ENCODE measurements at regions not wholly inside any gene's neighbourhood (a gene's known extent, or its start where the extent isn't known, plus 50 kb on each side); places are given as distances from the start of the nearest gene placed in this dataset.
"Not testable (repeated sequence)": the region's sequence is repeated elsewhere in the genome, so short reads cannot be mapped to it uniquely, and the experiment has no call there.

DNA sequence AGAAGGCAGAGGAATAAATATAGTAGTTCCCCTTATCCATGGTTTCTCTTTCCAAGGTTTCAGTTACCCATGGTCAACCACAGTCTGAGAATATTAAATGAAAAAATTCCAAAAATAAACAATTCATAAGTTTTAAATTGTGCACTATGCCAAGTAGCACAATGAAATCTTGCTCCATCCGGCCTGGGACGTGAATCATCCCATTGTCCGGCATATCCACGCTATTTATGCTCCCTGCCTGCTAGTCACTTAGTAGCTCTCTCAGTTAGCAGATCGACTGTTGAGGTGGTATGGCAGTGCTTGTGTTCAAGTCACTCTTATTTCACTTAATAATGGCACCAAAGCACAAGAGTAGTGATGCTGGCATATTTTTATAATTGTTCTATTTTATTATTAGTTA is 58.6 kb upstream of the ARHGAP29 start:
- DNase-seq (ENCODE audit: low read depth), result peak; percentile 71
- TF ChIP-seq, protein P1, sequence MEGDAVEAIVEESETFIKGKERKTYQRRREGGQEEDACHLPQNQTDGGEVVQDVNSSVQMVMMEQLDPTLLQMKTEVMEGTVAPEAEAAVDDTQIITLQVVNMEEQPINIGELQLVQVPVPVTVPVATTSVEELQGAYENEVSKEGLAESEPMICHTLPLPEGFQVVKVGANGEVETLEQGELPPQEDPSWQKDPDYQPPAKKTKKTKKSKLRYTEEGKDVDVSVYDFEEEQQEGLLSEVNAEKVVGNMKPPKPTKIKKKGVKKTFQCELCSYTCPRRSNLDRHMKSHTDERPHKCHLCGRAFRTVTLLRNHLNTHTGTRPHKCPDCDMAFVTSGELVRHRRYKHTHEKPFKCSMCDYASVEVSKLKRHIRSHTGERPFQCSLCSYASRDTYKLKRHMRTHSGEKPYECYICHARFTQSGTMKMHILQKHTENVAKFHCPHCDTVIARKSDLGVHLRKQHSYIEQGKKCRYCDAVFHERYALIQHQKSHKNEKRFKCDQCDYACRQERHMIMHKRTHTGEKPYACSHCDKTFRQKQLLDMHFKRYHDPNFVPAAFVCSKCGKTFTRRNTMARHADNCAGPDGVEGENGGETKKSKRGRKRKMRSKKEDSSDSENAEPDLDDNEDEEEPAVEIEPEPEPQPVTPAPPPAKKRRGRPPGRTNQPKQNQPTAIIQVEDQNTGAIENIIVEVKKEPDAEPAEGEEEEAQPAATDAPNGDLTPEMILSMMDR (conservative IDR thresholded peaks at IDR 0.05; ENCODE audit: low read depth, low read length), result no peak
- H3K4me3 ChIP-seq (ENCODE audit: low read depth, low read length), result no peak overlapping the region

DNA sequence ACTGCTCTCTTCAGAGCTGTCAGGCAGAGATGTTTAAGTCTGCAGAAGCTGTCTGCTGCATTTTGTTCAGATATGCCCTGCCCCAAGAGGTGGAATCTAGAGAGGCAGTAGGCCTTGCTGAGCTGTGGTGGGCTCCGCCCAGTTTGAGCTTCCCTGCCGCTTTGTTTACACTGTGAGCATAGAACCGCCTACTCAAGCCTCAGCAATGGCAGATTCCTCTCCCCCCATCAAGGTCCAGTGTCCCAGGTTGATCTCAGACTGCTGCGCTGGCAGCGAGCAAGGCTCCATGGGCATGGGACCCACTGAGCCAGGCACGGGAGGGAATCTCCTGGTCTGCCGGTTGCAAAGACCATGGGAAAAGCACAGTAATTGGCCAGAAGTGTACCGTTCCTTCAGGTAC is 55.6 kb upstream of the ARHGAP29 start:
- not testable (repeated sequence) for H3K4me3 ChIP-seq (ENCODE audit: low read depth, low read length); DNase-seq (ENCODE audit: low read depth)

DNA sequence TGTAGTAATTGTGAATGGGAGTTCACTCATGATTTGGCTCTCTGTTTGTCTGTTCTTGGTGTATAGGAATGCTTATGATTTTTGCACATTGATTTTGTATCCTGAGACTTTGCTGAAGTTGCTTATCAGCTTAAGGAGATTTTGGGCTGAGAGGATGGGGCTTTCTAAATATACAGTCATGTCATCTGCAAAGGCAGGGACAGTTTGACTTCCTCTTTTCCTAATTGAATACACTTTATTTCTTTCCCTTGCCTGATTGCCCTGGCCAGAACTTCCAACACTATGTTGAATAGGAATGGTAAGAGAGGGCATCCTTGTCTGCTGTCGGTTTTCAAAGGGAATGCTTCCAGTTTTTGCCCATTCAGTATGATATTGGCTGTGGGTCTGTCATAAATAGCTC is 51.9 kb upstream of the ARHGAP29 start:
- H3K4me3 ChIP-seq (ENCODE audit: low read depth, low read length); DNase-seq (ENCODE audit: low read depth): not testable (repeated sequence)
